ENCODE measurements at regions not wholly inside any gene's neighbourhood (a gene's known extent, or its start where the extent isn't known, plus 50 kb on each side); places are given as distances from the start of the nearest gene placed in this dataset.
A peak's percentile ranks its signal among the peaks of the same experiment; 100 is the strongest.

DNA sequence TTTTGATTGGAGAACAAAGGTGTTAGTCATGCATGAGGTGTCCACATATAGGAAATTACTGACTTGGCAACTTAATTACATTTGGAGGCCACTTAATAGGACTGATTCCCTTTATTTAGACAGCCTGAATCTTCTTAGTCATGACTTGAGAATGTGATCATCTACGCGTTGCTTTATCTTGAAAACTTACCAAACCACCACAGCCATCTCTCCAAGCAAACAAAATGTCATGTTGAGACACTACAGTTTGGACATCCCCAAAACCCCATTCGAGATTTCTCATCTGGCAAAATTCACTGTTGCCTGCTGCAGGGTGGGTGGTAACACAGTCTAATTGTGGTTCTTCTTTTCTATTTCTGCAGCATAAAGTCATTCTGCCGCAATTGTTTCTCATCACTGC lies 176.5 kb upstream of the CDH5 start:
- Histone ChIP-seq H3K4me3 (ENCODE audit: low read depth, low read length) (no peak overlapping the region), H3K27me3 (ENCODE audit: control insufficient read depth, insufficient read depth, low read length) (no peaks in the 10 kb centered on the region), H3K36me3 (ENCODE audit: control insufficient read depth, insufficient read depth, low read length) (no peaks in the 10 kb centered on the region)
- TF ChIP-seq, protein P1, sequence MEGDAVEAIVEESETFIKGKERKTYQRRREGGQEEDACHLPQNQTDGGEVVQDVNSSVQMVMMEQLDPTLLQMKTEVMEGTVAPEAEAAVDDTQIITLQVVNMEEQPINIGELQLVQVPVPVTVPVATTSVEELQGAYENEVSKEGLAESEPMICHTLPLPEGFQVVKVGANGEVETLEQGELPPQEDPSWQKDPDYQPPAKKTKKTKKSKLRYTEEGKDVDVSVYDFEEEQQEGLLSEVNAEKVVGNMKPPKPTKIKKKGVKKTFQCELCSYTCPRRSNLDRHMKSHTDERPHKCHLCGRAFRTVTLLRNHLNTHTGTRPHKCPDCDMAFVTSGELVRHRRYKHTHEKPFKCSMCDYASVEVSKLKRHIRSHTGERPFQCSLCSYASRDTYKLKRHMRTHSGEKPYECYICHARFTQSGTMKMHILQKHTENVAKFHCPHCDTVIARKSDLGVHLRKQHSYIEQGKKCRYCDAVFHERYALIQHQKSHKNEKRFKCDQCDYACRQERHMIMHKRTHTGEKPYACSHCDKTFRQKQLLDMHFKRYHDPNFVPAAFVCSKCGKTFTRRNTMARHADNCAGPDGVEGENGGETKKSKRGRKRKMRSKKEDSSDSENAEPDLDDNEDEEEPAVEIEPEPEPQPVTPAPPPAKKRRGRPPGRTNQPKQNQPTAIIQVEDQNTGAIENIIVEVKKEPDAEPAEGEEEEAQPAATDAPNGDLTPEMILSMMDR (IDR thresholded peaks at IDR 0.05; ENCODE audit: insufficient read depth, low read length, severe bottlenecking) = no peak
- DNase-seq (ENCODE audit: low read depth) (peak; percentile 88), FAIRE-seq (no peak)

DNA sequence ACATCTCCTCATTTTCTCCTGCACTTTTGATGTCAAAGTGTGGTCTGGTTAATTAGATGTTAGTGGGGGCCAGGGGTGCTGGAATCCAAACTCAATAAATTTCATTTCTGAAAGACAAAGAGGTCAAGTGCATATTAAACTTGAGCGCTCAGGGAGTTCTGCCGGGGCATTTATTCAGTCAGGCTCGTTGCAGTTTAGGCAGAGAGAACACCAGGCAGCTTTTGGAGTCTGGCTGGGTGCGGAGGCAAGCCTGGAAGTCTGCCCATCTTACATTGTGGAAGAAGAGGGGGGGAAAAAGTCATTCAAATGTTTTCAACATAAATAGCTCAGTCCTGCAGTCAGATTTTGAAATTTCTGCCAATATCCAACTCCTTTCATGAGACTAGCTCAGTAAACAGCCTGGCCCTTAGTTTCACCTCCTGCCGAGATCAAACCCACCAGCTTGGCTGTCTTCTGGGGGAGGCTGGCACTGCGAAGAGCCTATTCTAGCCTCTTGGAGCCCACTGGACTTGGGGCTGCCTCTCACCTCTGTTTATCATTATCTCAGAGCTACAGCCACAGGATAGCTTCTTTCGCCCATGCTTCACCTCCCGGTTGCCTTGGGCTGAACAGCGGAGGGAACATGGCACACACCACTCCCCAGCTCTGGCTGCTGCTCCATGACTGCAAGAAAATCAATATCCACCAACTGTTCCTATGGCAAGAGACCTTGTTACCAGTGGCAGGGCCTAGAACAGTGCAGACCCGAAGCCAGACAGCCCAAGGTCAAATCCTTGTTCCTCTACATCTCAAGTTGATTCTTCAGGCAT lies 177.4 kb upstream of the CDH5 start:
- no peak for DNase-seq (ENCODE audit: low read depth)
- Histone ChIP-seq H3K4me3 (ENCODE audit: low read depth, low read length) (no peak overlapping the region), H3K36me3 (ENCODE audit: control insufficient read depth, insufficient read depth, low read length) (no peaks in the 10 kb centered on the region), H3K27me3 (ENCODE audit: control insufficient read depth, insufficient read depth, low read length) (no peaks in the 10 kb centered on the region)
- no peak for FAIRE-seq
- TF ChIP-seq, protein P1 (IDR thresholded peaks at IDR 0.05; ENCODE audit: insufficient read depth, low read length, severe bottlenecking) = no peak

GRCh38 chr16:66186251-66186785 lies 180.2 kb upstream of the CDH5 start:
- TF ChIP-seq, protein P1 (IDR thresholded peaks at IDR 0.05; ENCODE audit: insufficient read depth, low read length, severe bottlenecking) = no peak
- DNase-seq (ENCODE audit: low read depth) (no peak), FAIRE-seq (no peak)
- H3K27me3 ChIP-seq (ENCODE audit: control insufficient read depth, insufficient read depth, low read length) = no peaks in the 10 kb centered on the region
- no peaks in the 10 kb centered on the region for H3K36me3 ChIP-seq (ENCODE audit: control insufficient read depth, insufficient read depth, low read length)
- no peak overlapping the region for H3K4me3 ChIP-seq (ENCODE audit: low read depth, low read length)

- FAIRE-seq = peak; percentile 68
- DNase-seq (ENCODE audit: low read depth) = peak; percentile 41
These were observed 183.9 kb upstream of the CDH5 start for GRCh38 chr16:66182592-66182991.

GRCh38 chr16:66176731-66177130 lies 189.8 kb upstream of the CDH5 start:
- no peaks in the 10 kb centered on the region for H3K36me3 ChIP-seq (ENCODE audit: control insufficient read depth, insufficient read depth, low read length)
- H3K27me3 ChIP-seq (ENCODE audit: control insufficient read depth, insufficient read depth, low read length) = no peaks in the 10 kb centered on the region
- TF ChIP-seq, protein P1 (IDR thresholded peaks at IDR 0.05; ENCODE audit: insufficient read depth, low read length, severe bottlenecking) = no peak
- no peak overlapping the region for H3K4me3 ChIP-seq (ENCODE audit: low read depth, low read length)
- FAIRE-seq (no peak), DNase-seq (ENCODE audit: low read depth) (no peak)

More at GRCh38 chr16:66182592-66182991, 183.9 kb upstream of the CDH5 start:
- no peak overlapping the region for H3K4me3 ChIP-seq (ENCODE audit: low read depth, low read length)
- H3K27me3 ChIP-seq (ENCODE audit: control insufficient read depth, insufficient read depth, low read length) = no peaks in the 10 kb centered on the region
- H3K36me3 ChIP-seq (ENCODE audit: control insufficient read depth, insufficient read depth, low read length) = no peaks in the 10 kb centered on the region
- TF ChIP-seq, protein P1 (IDR thresholded peaks at IDR 0.05; ENCODE audit: insufficient read depth, low read length, severe bottlenecking) = no peak

Data from bronchial epithelial cell (primary cell).